ENCODE measurements at regions not wholly inside any gene's neighbourhood (a gene's known extent, or its start where the extent isn't known, plus 50 kb on each side); places are given as distances from the start of the nearest gene placed in this dataset.
A peak's percentile ranks its signal among the peaks of the same experiment; 100 is the strongest.
"Not testable (repeated sequence)": the region's sequence is repeated elsewhere in the genome, so short reads cannot be mapped to it uniquely, and the experiment has no call there.

GRCh38 chr6:85085875-85086274 is 321.5 kb upstream of the TBX18 start:
- DNase-seq (ENCODE audit: low read depth in 2 of 2), result no peak

DNA sequence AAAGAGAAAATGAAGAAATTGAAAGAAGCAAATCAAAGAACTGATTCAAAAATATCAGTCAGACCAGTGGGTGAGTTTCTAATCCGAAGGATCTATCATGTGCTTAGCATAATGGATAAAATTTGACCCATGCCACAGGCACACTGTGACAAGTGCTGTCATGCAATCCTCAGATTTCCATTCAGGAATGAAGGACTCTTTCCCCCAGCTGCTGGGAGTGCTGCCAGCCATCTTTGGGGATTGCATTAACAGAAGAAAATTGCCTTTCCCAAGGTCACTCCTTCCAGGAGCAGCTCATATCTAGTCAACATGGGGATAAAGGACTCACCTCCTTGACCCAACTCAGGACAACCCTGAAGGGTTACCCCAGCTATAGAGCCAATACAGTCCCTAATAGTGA is 316.7 kb upstream of the TBX18 start:
- no peak for DNase-seq (ENCODE audit: low read depth in 2 of 2)

DNA sequence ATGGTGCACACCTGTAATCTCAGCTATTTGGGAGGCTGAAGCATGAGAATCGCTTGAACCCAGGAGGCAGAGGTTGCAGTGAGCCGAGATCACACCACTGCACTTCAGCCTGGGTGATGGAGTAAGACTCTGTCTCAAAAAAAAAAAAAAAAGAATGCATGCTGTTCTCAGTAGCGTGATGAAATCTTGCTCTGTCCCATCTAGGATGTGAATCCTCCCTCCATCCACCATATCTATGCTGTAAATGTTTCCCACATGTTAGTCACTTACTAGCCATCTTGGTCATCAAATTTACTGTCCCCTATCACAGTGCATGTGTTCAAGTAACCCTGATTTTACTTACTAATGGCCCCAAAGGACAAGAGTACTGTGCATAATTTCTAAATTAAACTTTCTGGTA is 315.4 kb upstream of the TBX18 start:
- no peak for DNase-seq (ENCODE audit: low read depth in 2 of 2)

GRCh38 chr6:85078058-85078457 is 313.7 kb upstream of the TBX18 start:
- DNase-seq (ENCODE audit: low read depth in 2 of 2), result peak; percentile 7 to 32

DNA sequence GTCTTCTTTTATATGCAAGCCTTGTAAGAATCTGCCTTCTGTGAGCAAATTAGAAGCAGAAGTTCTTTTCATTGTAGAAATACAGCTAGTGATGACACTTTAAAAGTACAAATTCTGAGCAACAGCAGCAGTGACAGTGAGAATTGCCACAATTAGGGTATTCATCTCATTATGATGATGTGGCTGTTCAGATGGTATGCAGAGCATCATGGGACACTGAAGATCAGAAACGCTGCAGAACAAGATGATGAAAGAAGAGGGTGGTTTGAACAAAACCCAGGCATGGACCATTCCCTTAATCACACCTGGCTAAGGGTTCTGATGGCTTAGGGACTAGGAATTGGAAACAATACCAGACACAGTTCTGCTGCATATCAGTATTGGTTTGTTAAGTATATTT is 312.7 kb upstream of the TBX18 start:
- DNase-seq (ENCODE audit: low read depth in 2 of 2), result no peak

- not testable (repeated sequence) for DNase-seq (ENCODE audit: low read depth in 2 of 2)
Observed at GRCh38 chr6:85071845-85072244, 307.4 kb upstream of the TBX18 start.

DNA sequence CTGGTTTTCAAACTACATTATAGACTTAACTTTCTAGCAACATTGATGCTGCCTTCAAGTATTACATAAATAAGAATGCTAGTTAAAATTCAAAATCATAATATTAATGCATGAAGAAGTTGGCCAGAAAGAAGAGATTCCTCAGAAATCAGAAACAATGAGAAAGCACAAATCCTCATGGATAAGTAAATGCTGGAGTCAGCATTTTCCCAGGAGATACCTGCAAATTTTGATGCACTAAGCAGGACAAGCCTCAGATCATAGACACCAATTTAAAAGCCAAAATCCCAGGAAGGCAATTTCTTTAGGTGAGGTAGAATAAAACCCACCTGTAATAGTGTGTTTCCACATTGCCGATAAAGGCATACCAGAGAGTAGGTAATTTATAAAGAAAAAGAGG is 305.2 kb upstream of the TBX18 start:
- no peak for DNase-seq (ENCODE audit: low read depth in 2 of 2)

DNA sequence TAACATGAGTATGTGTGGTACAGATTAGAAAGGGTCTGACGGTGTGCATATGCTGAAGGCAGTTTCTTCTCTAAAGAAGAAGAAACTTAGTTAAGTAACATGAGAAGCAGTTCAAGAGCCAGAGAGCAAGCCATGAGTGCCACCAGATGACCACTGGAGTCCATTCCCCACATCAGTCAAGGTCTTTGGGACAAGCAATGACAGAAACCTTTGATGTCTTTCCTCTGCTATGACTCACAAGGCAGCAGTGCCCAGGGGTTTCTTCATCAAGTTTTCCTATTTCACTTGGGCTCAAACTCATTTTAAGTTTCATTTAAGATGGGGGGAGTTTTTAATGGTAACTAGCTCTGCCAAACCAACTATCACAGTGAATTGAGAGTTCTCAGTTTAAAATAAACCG is 303.8 kb upstream of the TBX18 start:
- no peak for DNase-seq (ENCODE audit: low read depth in 2 of 2)

DNA sequence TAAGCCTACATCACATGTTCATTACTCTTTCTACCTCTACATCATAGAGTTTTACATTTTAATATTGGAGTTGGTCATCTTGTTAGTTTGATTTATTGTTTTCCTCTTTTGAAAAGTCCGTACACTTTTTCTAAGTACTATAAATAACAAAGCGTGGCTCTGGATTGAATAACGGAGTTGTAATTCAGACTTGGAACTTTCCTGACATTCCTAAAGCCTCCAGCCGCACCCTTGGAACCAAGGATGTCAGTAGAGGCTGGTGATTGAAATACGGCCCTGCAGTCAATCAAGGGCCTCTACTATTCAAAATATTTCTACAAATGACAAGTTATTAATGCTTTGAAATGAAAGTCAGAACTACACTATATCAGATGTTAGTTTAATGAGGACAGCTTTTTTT is 301.9 kb upstream of the TBX18 start:
- no peak for DNase-seq (ENCODE audit: low read depth in 2 of 2)

- DNase-seq (ENCODE audit: low read depth in 2 of 2), result no peak
Observed at GRCh38 chr6:85065831-85066230, 301.4 kb upstream of the TBX18 start.

DNA sequence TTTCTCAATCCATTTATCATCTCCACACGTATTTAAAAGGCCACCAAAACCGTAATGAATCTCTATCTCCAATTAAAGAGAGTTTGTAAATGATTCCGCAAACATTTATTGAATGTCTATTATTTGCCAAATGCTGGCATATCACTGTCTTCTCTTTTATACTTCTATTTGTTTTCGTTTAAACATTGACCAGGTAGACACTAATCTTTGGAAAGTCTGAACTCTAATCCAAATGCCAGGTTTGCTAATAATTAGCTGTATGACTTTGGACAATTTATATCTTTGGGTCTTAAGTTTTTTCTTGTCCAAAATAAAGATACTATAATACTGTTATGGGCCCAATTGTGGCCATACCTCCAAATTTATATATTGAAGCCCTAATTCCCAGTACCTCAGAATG is 299.2 kb upstream of the TBX18 start:
- no peak for DNase-seq (ENCODE audit: low read depth in 2 of 2)

GRCh38 chr6:85062884-85063283 is 298.5 kb upstream of the TBX18 start:
- DNase-seq (ENCODE audit: low read depth in 2 of 2), result no peak

DNA sequence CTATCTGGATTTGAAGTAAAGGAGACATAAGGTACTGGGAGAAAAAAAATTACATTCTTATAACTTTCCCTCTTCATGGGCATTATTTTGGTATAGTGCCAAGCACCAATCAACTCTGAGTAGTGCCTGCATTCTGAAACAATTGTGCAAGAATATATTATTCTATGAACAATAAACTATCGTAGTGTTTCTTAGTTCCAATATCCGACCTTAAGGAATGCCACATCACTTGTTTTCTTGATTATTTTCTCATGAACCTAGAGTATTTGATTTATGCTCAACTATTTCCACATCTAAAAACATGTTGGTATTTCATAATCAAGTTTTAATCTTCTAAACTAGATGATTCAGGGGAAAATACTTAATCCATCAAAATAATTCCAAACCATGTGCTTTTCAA is 294.4 kb upstream of the TBX18 start:
- no peak for DNase-seq (ENCODE audit: low read depth in 2 of 2)

- no peak for DNase-seq (ENCODE audit: low read depth in 2 of 2)
Observed at GRCh38 chr6:85050149-85050548, 285.8 kb upstream of the TBX18 start.

DNA sequence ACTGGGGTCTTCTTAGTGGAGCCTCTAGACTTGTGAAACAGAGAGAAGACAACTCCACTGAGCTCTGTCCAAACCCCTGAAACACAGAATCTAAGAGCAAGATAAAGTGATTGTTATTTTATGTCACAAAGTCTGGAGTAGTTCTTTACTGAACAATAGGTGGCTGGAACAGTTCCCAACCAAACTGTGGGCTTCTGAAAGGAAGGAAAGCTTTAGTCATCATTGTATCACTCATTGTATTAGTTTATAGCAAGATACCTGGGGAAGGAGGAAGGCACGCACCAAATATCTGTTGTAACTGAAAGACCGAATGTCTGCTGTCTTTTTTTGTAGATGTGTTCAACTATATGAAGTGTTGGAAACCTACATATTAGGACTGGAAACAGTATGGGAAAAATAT is 284.9 kb upstream of the TBX18 start:
- peak; percentile 25 to 64 for DNase-seq (ENCODE audit: low read depth in 2 of 2)

GRCh38 chr6:85047818-85048217 is 283.4 kb upstream of the TBX18 start:
- DNase-seq (ENCODE audit: low read depth in 2 of 2), result peak in 1 of 2 donors; percentile 28

GRCh38 chr6:85045767-85046166 is 281.4 kb upstream of the TBX18 start:
- not testable (repeated sequence) for DNase-seq (ENCODE audit: low read depth in 2 of 2)

- DNase-seq (ENCODE audit: low read depth in 2 of 2), result no peak
Observed at GRCh38 chr6:85044361-85044760, 280.0 kb upstream of the TBX18 start.

DNA sequence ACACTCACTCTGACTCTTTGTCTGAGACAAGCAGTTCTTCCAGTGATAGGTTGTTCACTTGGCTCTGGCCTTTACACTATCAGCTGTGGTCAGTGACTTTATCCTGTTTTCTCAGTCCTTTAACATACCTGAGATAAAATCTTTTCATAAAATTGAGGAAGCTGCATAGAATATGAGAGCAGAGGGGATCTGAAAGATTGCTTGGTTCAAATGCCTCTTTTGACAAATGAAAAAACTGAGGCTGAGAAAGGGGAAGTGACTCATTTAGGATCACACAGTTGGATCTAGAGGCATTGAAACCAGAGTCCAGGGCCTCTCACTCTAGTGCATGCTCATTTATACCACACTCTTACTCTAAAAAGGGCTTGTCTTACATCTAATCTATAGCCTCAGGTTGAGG is 277.0 kb upstream of the TBX18 start:
- DNase-seq (ENCODE audit: low read depth in 2 of 2), result peak; percentile 3 to 41

GRCh38 chr6:85037221-85037620 is 272.8 kb upstream of the TBX18 start:
- DNase-seq (ENCODE audit: low read depth in 2 of 2), result no peak

GRCh38 chr6:85035766-85036165 is 271.4 kb upstream of the TBX18 start:
- DNase-seq (ENCODE audit: low read depth in 2 of 2), result no peak

DNA sequence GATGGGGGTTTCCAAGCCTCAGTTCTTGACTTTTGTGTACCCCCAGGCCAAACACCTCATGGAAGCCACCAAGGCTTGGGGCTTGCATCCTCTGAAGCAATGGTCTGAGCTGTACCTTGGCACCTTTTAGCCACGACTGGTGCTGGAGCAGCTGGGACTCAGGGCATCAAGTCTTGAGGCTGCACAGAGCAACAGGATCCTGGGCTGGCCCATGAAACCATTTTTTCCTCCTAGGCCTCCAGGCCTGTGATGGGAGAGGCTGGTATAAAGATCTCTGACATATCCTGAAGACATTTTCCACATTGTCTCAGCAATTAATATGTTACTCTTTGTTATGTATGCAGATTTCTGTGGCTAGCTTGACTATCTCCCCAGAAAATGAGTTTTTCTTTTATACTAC is 269.1 kb upstream of the TBX18 start:
- DNase-seq (ENCODE audit: low read depth in 2 of 2), result no peak

DNA sequence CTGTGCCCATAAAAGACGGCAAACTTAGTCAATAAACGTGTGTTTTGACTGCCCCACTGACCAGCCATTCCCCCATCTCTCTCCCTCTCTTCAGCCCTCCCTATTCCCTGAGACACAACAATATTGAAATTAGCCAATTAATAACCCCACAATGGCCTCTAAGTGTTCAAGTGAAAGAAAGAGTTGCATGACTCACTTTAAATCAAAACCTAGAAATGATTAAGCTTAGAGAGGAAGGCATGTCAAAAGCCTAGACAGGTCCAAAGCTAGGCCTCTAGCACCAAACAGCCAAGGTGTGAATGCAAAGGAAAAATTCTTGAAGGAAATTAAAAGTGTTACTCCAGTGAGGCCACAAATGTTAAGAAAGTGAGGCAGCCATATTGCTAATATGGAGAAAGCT is 261.6 kb upstream of the TBX18 start:
- DNase-seq (ENCODE audit: low read depth in 2 of 2), result no peak

DNA sequence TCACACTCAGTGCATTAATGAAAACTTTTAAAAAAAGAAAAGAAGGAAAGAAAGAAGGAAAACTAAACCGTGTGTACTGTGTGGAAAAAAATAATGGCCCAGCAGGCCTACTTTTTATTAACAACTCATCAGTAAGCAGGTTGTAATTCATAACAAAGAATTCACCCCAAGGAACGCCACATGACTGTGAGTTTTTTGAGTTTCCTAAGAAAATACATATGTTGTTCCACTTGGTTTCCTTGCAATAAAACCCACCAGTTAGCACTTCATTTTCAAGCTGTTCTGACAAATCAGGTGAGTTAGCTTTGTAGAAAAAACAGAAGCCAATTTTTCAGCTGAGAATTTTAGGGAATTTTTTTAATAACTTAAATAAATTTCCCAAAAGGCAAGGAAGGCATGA is 259.3 kb upstream of the TBX18 start:
- DNase-seq (ENCODE audit: low read depth in 2 of 2), result no peak

DNA sequence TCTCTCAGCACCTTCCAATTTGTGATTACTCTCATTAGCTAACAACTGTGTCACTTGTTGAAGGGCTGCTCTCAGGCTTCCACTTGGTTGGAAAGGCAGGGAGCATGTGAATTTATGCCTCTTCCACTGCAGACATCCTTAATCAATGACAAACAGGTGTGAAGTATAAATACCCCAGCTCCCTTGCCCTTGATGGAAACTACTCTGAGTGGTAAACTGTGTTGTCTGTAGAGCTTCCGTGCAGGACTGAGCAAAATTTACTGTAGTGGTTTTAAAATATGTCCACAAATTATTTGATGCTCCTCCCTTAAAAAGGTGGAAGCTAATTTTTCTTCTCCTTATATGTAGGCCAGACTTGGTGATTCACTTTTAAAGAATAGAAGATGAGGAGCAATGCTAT is 253.0 kb upstream of the TBX18 start:
- no peak for DNase-seq (ENCODE audit: low read depth in 2 of 2)
